Loucy (cell line): ENCODE measurements at regions not wholly inside any gene's neighbourhood (a gene's known extent, or its start where the extent isn't known, plus 50 kb on each side); places are given as distances from the start of the nearest gene placed in this dataset.

Experiments used
- EZH2phosphoT487 ChIP-seq: fragments of 200-600 bp; IDR thresholded peaks from 2 replicates; pipeline ENCODE4 v1.6.1; 2018; ENCODE audit warnings: antibody characterized with exemption, mild to moderate bottlenecking, moderate library complexity, borderline replicate concordance
- TF ChIP-seq, protein P1 (sequence below): fragments of 200-600 bp; sonication (generic); conservative IDR thresholded peaks from 2 replicates; pipeline ENCODE4 v1.5.1; 2014; ENCODE audit warnings: mild to moderate bottlenecking, antibody characterized with exemption, low read length

DNA sequence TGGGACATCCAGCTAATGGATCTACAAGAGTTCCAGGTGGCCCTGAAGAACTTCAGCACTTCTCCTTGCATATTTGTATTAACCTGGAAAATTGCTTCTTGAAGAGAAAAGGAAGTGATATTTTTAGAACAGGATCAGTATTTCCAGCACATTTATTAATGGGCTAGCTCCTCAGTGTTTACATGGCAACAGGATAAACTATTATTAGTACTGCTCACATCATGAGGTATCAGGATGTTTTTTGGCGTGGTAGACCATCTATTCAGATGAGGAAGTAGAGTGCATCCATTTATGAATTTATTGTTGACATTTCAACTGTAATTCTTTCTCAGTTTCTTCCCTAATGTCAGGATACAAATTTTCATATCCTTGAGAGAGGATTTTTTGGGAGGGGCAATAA lies 144.4 kb downstream of the KCNRG start:
- TF ChIP-seq, protein P1, sequence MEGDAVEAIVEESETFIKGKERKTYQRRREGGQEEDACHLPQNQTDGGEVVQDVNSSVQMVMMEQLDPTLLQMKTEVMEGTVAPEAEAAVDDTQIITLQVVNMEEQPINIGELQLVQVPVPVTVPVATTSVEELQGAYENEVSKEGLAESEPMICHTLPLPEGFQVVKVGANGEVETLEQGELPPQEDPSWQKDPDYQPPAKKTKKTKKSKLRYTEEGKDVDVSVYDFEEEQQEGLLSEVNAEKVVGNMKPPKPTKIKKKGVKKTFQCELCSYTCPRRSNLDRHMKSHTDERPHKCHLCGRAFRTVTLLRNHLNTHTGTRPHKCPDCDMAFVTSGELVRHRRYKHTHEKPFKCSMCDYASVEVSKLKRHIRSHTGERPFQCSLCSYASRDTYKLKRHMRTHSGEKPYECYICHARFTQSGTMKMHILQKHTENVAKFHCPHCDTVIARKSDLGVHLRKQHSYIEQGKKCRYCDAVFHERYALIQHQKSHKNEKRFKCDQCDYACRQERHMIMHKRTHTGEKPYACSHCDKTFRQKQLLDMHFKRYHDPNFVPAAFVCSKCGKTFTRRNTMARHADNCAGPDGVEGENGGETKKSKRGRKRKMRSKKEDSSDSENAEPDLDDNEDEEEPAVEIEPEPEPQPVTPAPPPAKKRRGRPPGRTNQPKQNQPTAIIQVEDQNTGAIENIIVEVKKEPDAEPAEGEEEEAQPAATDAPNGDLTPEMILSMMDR = no peak
- TF ChIP-seq EZH2phosphoT487 = no peak
